GM21723 (cell line): ENCODE measurements at regions not wholly inside any gene's neighbourhood (a gene's known extent, or its start where the extent isn't known, plus 50 kb on each side); places are given as distances from the start of the nearest gene placed in this dataset.
"Not testable (repeated sequence)": the region's sequence is repeated elsewhere in the genome, so short reads cannot be mapped to it uniquely, and the experiment has no call there.

ENCODE experiments used
- ATAC-seq: cut with Tn5 transposase; IDR thresholded peaks from one replicate; pipeline ENCODE4 v1.9.1; 2021; ENCODE audit warnings: mild to moderate bottlenecking, moderate library complexity; ENCODE audit not compliant: unreplicated experiment

- not testable (repeated sequence) for ATAC-seq
Observed at GRCh38 chr20:64327223-64327549, 71.6 kb downstream of the PCMTD2 start.

GRCh38 chr20:64327550-64328317 lies 72.2 kb downstream of the PCMTD2 start:
- ATAC-seq, result peak; percentile 61

GRCh38 chr20:64328595-64329250 lies 73.2 kb downstream of the PCMTD2 start:
- not testable (repeated sequence) for ATAC-seq

- ATAC-seq, result not testable (repeated sequence)
Observed at GRCh38 chr20:64332627-64333026, 77.1 kb downstream of the PCMTD2 start.
